D721Med (cell line): ENCODE measurements at regions not wholly inside any gene's neighbourhood (a gene's known extent, or its start where the extent isn't known, plus 50 kb on each side); places are given as distances from the start of the nearest gene placed in this dataset.

Experiments used
- DNase-seq: peaks from one replicate; pipeline ENCODE4 v3.0.0; 2011; ENCODE audit warnings: low spot score; ENCODE audit not compliant: insufficient read length
- FAIRE-seq: peaks from 2 replicates; lab custom pipeline; 2011; peaks lifted over from hg19 to GRCh38; lab: Jason Lieb, UNC
- TF ChIP-seq, protein P1 (sequence below): IDR thresholded peaks from 2 replicates; pipeline ENCODE4 v1.5.1; 2012; ENCODE audit warnings: mild to moderate bottlenecking, control low read depth; ENCODE audit not compliant: insufficient read depth; ENCODE audit errors: missing control alignments

DNA sequence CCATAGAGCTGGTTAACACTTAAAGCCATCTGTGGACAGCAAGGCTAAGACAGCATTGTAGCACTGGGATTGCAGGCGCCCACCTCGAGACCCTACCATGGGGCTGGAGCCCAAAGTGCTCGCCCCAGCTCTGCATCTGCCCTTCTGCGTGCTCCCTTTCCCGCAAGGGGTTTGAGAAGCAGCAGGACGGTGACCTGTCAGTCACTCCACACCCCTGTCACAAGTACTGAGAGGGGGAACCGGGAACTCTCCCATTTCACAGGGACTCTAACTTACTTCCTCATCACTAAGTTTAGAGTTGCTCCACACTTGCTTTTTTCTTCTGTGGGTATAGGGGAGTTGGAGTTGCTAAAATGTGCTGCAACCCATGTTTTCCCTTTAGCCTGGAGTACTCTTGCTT lies 273.2 kb downstream of the SMARCA2 start:
- FAIRE-seq (no peak), DNase-seq (no peak)
- TF ChIP-seq, protein P1, sequence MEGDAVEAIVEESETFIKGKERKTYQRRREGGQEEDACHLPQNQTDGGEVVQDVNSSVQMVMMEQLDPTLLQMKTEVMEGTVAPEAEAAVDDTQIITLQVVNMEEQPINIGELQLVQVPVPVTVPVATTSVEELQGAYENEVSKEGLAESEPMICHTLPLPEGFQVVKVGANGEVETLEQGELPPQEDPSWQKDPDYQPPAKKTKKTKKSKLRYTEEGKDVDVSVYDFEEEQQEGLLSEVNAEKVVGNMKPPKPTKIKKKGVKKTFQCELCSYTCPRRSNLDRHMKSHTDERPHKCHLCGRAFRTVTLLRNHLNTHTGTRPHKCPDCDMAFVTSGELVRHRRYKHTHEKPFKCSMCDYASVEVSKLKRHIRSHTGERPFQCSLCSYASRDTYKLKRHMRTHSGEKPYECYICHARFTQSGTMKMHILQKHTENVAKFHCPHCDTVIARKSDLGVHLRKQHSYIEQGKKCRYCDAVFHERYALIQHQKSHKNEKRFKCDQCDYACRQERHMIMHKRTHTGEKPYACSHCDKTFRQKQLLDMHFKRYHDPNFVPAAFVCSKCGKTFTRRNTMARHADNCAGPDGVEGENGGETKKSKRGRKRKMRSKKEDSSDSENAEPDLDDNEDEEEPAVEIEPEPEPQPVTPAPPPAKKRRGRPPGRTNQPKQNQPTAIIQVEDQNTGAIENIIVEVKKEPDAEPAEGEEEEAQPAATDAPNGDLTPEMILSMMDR, result no peak

DNA sequence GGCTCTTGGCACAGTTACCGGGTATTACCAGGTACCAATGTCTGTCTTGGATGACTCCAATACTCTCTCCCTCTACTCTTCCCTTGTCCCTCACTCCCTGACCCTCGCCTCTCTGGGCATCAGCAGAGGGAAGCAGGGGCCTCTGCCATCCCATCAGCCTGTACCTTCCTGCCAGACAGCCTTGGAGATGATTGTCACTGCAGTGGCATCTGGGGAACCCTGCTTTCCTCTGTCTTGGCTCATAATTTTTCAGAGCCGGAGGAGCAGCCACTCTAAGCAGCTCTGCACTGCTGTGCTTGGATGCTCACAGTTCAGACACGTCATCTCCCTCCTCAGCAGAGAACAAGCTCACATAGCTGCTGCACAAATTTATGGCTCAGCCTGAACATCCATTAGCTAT lies 274.1 kb downstream of the SMARCA2 start:
- TF ChIP-seq, protein P1, result no peak
- DNase-seq (no peak), FAIRE-seq (no peak)

DNA sequence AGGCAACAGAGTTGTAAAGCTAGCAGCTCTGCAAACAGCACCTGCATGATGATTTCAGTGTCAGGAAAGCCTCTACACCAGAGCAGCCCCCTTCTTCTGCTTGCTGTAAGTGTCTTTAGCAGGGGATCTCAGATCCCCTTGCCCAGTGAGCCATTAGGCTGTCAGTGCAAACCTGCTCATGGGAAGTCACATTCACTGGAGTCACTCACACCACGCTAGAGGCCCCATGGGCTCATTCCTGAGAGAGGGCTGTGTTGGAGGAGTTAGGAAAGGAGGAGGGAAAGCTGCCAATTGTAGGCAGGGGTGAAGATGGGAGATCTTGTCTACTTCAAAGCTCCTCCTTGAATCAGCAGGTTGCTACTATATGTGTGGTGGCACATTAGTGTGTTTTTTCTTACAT lies 275.2 kb downstream of the SMARCA2 start:
- FAIRE-seq (no peak), DNase-seq (no peak)
- TF ChIP-seq, protein P1, result no peak

DNA sequence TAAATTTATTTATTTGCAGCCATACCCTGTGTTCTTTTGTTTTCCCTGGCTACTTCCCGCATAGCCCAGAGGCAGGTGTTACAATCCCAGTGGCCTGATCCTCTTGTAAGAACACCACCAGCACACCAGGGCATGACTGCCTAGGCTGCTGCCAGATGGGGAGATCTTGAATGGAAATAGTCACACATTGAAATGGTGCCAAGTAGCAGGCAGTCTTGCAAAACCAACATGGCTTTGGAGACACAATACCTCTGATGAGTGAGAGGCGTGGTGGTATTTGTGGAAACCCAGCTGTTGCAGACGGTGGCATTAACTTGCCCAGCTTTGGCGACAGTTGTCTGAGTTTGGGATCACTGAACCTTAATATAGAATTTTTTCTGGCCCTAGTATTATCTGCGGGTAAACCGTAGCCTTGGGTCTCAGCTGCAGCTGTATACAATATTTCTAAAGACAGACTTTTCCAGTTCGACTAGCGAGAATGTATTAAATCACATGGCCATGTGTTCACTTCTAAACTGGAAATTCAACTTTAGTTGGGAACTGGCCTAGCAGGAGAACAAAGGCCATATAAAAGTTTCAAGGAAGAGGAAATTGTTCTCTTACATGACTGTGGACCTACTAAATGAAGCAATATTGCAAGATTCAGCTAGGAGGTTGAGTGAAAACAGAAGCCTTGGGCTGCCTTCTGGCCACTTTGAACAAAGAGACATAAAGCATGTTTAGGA lies 277.0 kb downstream of the SMARCA2 start:
- TF ChIP-seq, protein P1, result no peak
- no peak for FAIRE-seq
- DNase-seq, result no peak

DNA sequence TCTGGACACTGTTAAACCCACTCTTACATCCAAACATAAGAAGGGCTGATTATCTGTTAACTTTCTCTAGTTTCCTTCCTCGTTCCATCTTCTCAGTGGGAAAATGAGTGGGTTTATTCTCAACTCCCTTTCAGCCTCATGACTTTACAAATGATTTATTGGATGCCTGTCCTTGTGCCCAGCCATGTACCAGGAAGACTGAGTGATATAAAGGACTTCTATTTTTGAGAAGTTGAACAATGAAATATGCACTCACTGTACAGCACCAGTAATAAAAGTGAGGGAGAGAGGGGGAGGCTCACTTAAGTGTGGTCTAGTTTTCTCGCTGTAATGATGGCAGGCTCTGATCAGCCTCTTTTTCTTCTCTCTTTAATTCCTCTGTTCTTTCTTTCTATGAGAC lies 277.6 kb downstream of the SMARCA2 start:
- TF ChIP-seq, protein P1, result no peak
- FAIRE-seq (no peak), DNase-seq (no peak)

DNA sequence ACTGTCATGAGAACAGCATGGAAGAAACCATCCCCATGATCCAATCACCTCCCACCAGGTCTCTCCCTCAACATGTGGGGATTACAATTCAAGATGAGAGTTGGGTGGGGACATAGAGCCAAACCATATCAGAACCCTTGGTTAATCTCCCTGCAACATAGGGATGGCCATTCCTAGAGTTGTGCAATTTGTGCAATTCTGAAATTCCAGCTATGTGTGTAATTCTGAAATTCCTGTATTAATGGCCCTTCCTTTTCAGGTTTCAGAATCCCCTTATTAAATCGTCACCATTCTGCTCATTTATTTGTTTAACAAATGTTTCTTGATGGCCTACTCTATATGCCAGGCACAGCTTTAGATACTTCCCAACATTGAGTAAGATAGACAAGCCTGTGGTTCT lies 282.6 kb downstream of the SMARCA2 start:
- TF ChIP-seq, protein P1, result no peak
- no peak for FAIRE-seq
- DNase-seq, result no peak

DNA sequence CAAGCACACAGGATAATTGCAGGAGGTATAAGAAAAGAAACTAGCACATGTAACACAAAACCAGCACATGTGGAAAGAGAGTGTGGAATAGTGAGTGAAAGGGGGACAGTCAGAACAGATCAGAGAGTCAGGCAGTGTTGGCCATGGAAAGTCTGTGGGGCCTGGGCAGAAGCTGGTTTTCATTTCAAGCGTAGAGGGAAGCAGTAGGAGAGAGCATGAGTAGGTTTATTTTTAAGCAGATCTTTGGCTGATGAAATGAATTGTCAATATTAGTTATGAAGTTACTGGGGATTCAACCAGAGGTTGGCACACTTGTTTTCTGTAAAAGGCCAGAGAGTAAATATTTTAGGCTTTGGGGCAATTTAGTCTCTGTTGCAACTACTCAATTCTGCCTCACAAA lies 283.1 kb downstream of the SMARCA2 start:
- no peak for FAIRE-seq
- TF ChIP-seq, protein P1, result no peak
- DNase-seq, result no peak
